ENCODE measurements at regions not wholly inside any gene's neighbourhood (a gene's known extent, or its start where the extent isn't known, plus 50 kb on each side); places are given as distances from the start of the nearest gene placed in this dataset.

- no peak for ATAC-seq
- no peak overlapping the region for H3K27ac Mint-ChIP-seq
Measured at GRCh38 chr16:76780556-76780955, 410.4 kb upstream of the MON1B start.

More at GRCh38 chr16:76780556-76780955, 410.4 kb upstream of the MON1B start:
- Mint-ChIP-seq H3K4me1 (no peaks in the 10 kb centered on the region), H3K4me3 (no peak overlapping the region), H3K27me3 (ENCODE audit: low read depth) (no peaks in the 10 kb centered on the region; the same call in none of the 2 replicates), H3K36me3 (peaks cover 25% of the 10 kb centered on the region), H3K9me3 (peaks cover 48% of the 10 kb centered on the region)
- DNase-seq (ENCODE audit: low spot score): no peak
- TF ChIP-seq SOX15 (CRISPR knock-in tag; IDR thresholded peaks at IDR 0.05) (no peak), TCF7 (CRISPR knock-in tag; IDR thresholded peaks at IDR 0.05; ENCODE audit: low read depth) (no peak), NFE2L1 (CRISPR knock-in tag; IDR thresholded peaks at IDR 0.05) (no peak), CBFB (CRISPR knock-in tag; IDR thresholded peaks at IDR 0.05; ENCODE audit: low read depth) (no peak), ELF4 (CRISPR knock-in tag; IDR thresholded peaks at IDR 0.05; ENCODE audit: low read depth) (no peak), MAX (CRISPR knock-in tag; IDR thresholded peaks at IDR 0.05) (no peak), HMGA2 (CRISPR knock-in tag; IDR thresholded peaks at IDR 0.05) (no peak), MYBL2 (CRISPR knock-in tag; IDR thresholded peaks at IDR 0.05) (no peak), SMAD3 (CRISPR knock-in tag; IDR thresholded peaks at IDR 0.05; ENCODE audit: borderline replicate concordance) (no peak), NR2C2 (CRISPR knock-in tag; IDR thresholded peaks at IDR 0.05) (no peak), OVOL2 (CRISPR knock-in tag; IDR thresholded peaks at IDR 0.05; ENCODE audit: borderline replicate concordance) (no peak), ATF6 (CRISPR knock-in tag; IDR thresholded peaks at IDR 0.05) (no peak), SMAD4 (CRISPR knock-in tag; IDR thresholded peaks at IDR 0.05) (no peak), ESRRA (CRISPR knock-in tag; IDR thresholded peaks at IDR 0.05; ENCODE audit: borderline replicate concordance) (no peak), AFF4 (CRISPR knock-in tag; IDR thresholded peaks at IDR 0.05; ENCODE audit: borderline replicate concordance) (no peak)
- TF ChIP-seq, protein P1, sequence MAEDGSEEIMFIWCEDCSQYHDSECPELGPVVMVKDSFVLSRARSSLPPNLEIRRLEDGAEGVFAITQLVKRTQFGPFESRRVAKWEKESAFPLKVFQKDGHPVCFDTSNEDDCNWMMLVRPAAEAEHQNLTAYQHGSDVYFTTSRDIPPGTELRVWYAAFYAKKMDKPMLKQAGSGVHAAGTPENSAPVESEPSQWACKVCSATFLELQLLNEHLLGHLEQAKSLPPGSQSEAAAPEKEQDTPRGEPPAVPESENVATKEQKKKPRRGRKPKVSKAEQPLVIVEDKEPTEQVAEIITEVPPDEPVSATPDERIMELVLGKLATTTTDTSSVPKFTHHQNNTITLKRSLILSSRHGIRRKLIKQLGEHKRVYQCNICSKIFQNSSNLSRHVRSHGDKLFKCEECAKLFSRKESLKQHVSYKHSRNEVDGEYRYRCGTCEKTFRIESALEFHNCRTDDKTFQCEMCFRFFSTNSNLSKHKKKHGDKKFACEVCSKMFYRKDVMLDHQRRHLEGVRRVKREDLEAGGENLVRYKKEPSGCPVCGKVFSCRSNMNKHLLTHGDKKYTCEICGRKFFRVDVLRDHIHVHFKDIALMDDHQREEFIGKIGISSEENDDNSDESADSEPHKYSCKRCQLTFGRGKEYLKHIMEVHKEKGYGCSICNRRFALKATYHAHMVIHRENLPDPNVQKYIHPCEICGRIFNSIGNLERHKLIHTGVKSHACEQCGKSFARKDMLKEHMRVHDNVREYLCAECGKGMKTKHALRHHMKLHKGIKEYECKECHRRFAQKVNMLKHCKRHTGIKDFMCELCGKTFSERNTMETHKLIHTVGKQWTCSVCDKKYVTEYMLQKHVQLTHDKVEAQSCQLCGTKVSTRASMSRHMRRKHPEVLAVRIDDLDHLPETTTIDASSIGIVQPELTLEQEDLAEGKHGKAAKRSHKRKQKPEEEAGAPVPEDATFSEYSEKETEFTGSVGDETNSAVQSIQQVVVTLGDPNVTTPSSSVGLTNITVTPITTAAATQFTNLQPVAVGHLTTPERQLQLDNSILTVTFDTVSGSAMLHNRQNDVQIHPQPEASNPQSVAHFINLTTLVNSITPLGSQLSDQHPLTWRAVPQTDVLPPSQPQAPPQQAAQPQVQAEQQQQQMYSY (CRISPR knock-in tag; IDR thresholded peaks at IDR 0.05): no peak
- TF ChIP-seq, protein P2, sequence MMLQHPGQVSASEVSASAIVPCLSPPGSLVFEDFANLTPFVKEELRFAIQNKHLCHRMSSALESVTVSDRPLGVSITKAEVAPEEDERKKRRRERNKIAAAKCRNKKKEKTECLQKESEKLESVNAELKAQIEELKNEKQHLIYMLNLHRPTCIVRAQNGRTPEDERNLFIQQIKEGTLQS (CRISPR knock-in tag; conservative IDR thresholded peaks at IDR 0.05): no peak
- ChIA-PET CTCF (no interaction called here), POLR2A (no interaction called here)

All from WTC11 (cell line).